ENCODE measurements at regions not wholly inside any gene's neighbourhood (a gene's known extent, or its start where the extent isn't known, plus 50 kb on each side); places are given as distances from the start of the nearest gene placed in this dataset.

- Histone ChIP-seq H3K4me3 (ENCODE audit: low read depth, low read length) (no peak overlapping the region), H3K36me3 (no peaks in the 10 kb centered on the region), H3K27ac (no peak overlapping the region), H3K9me3 (ENCODE audit: severe bottlenecking) (no peaks in the 10 kb centered on the region), H3K27me3 (ENCODE audit: insufficient read depth, low read depth, severe bottlenecking) (no peaks in the 10 kb centered on the region)
- DNase-seq, result no peak
- TF ChIP-seq CTCF (IDR thresholded peaks at IDR 0.05; ENCODE audit: low read depth, low read length), result no peak
Observed at GRCh38 chr1:223486932-223487886, 94.0 kb downstream of the CCDC185 start.

DNA sequence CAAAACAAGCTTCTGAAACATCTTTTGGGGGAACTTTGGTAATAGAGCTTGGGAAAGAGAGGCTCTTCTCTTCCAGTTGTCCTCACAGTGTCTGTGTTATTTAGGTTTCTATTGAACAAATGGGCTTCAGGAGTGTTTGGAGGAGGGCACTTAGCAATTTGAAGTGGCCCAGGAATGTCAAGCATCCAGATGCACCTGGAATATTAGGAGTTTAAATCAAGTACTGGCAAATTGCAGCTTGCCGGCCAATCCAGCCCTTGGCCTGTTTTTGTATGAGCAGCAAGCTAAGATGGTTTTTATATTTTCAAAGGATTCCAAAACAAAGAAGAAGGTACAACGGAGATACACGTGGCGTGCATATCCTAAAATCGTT, 94.7 kb downstream of the CCDC185 start:
- Histone ChIP-seq H3K27me3 (ENCODE audit: insufficient read depth, low read depth, severe bottlenecking) (no peaks in the 10 kb centered on the region), H3K36me3 (no peaks in the 10 kb centered on the region), H3K4me3 (ENCODE audit: low read depth, low read length) (no peak overlapping the region), H3K9me3 (ENCODE audit: severe bottlenecking) (no peaks in the 10 kb centered on the region), H3K27ac (no peak overlapping the region)
- DNase-seq, result no peak
- no peak for TF ChIP-seq CTCF (IDR thresholded peaks at IDR 0.05; ENCODE audit: low read depth, low read length)

GRCh38 chr1:223489439-223489838, 96.2 kb downstream of the CCDC185 start:
- no peak overlapping the region for H3K4me3 ChIP-seq (ENCODE audit: low read depth, low read length)
- TF ChIP-seq CTCF (IDR thresholded peaks at IDR 0.05; ENCODE audit: low read depth, low read length), result no peak
- H3K36me3 ChIP-seq, result no peaks in the 10 kb centered on the region
- H3K27ac ChIP-seq, result no peak overlapping the region
- no peaks in the 10 kb centered on the region for H3K27me3 ChIP-seq (ENCODE audit: insufficient read depth, low read depth, severe bottlenecking)
- DNase-seq, result no peak
- H3K9me3 ChIP-seq (ENCODE audit: severe bottlenecking), result no peaks in the 10 kb centered on the region

DNA sequence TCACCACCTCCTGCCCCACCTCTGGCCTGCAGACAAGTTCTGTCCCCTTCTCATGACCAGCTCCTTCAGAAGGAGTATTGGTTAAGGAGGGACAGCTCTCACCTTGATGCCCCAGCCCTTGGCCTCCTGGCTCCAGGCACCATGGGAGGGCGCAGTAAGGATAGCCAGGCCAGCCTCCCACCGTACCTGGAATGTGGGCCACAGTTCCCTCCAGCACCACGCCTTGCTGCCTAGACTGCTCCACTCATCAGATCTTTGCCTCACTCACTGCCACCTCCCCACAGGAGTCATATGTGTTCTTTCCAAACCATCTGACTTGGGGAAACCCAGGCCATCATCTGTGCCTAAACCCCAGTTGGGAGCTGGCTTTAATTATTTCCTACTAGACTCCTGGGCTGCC, 97.0 kb downstream of the CCDC185 start:
- no peak for DNase-seq
- TF ChIP-seq CTCF (IDR thresholded peaks at IDR 0.05; ENCODE audit: low read depth, low read length), result no peak
- Histone ChIP-seq H3K27ac (no peak overlapping the region), H3K4me3 (ENCODE audit: low read depth, low read length) (no peak overlapping the region), H3K36me3 (no peaks in the 10 kb centered on the region), H3K27me3 (ENCODE audit: insufficient read depth, low read depth, severe bottlenecking) (no peaks in the 10 kb centered on the region), H3K9me3 (ENCODE audit: severe bottlenecking) (no peaks in the 10 kb centered on the region)
